Hepatic stellate cell (primary cell): ENCODE measurements at regions not wholly inside any gene's neighbourhood (a gene's known extent, or its start where the extent isn't known, plus 50 kb on each side); places are given as distances from the start of the nearest gene placed in this dataset.

Experiments used
- DNase-seq: peaks from one replicate; pipeline ENCODE4 v3.0.0; 2011; ENCODE audit warnings: low spot score

- DNase-seq: peak; percentile 7
Measured at GRCh38 chr3:117184574-117184973, 475.0 kb downstream of the TUSC7 start.

GRCh38 chr3:117191245-117191644 lies 481.7 kb downstream of the TUSC7 start:
- no peak for DNase-seq

DNA sequence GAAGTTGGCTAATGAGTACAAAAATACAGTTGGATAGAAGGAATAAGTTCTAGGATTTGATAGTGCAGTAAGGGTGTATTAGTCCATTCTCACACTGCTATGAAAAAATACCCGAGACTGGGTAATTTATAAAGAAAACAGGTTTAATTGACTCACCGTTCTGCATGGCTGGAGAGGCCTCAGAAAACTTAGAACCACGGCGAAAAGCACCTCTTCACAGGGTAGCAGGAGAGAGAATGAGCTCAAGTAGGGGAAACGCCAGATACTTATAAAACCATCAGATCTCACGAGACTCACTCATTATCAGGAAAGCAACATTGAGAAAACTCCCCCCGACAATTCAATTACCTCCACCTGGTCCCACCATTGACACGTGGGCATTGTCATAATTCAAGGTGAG lies 483.3 kb downstream of the TUSC7 start:
- DNase-seq: no peak

- no peak for DNase-seq
Measured at GRCh38 chr3:117193390-117193789, 483.8 kb downstream of the TUSC7 start.

- no peak for DNase-seq
Measured at GRCh38 chr3:117195034-117195433, 485.5 kb downstream of the TUSC7 start.

DNA sequence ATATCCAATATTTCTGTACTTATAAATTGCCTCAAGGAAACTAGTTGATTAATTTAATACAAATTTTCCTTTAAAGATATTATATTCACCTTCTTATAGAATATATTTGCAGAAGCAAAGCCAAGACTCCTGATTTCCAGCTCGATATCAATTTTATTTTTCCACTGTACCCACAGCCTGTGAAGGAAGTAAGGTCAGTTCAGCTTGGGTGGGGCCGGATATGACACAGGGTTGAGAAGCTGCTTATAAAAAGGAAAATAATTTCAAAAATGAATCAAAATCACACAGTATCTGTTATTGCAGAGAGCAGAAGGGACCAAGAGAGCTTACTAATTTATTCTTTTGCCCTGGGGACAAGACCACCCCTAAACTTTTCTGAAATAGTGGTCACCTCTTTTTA lies 491.4 kb downstream of the TUSC7 start:
- no peak for DNase-seq

DNA sequence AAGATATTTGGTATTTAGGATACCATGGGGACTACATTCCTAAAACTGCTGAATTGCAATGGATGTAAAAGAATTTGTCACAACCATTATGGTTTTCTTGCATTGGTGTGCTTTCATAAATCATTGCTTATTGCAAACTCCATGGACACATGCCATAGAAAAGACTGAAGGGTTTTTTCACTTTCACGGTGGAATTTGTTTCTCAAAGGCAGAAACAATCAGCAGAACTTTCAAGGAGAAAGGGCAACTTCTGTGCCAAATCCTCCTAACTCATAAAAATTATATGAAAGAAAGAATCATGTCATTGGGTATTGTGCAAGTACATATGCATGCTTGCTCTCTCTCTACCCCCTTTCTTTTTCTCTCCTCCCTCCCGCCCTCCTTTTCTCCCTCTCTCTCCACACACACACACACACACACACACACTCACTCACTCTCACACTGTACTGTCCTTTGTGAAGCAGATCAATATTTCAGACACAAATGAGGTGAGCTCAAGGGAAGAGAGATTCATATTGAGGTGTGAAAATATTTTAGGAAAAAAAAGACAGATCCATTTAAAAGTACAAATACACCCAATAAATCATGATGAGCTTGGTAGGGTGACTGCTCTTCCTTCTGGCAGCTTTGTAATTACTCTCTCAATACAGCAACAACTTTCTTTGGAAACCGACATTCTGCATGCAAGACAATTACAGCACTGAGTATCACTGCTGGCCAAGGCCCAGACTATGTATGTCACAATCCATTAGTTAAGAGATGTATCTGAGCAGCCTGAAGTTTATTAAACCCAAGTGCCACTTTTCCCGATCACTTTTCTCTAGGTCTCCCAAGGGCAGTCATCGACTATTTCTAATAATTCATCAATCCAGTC lies 492.6 kb downstream of the TUSC7 start:
- no peak for DNase-seq

DNA sequence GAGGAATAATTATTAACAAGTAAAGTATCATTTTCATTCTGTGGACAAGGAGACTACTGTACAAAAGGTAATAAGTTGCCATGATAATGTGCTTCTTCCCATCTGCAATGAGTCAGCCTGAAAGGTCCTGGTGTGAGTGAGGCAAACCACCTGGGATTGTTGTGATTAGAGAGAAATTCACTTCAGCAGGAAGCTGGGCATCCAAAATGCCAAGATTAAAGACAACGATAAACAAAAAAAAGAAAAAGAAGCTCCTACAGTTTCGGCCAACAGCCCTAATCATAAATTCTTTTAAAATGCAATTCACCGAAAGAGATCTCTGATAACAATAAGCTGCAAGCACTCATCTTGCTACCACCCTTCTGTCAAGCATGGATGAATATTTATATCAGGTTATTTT lies 507.8 kb downstream of the TUSC7 start:
- no peak for DNase-seq

DNA sequence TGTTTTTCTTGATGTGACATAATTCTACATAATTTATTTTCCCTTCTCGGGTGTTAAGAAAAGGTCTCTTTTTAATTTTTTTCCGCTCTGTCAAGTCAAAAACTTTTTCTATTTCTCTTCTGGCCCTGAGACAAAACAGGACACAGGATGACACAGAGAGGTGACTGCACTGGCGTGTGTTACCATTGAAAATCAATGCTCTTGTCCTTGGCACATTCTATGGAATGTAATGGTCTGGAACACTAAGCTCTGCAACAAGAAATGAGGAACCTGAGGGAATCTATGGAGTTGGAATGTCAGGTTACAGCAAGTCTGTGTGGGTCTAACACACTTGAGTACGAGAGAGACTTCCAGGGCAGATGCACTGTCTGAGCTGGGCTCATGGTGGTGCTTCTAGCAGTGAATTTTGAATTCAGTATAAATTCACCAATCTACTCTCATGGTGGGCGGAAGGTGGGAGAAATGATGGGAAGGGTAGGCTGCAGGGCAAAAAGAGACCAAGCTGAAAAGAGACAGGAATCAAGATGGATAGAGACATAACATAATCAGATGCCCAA lies 508.3 kb downstream of the TUSC7 start:
- no peak for DNase-seq

- DNase-seq: no peak
Measured at GRCh38 chr3:117218641-117219048, 509.1 kb downstream of the TUSC7 start.

DNA sequence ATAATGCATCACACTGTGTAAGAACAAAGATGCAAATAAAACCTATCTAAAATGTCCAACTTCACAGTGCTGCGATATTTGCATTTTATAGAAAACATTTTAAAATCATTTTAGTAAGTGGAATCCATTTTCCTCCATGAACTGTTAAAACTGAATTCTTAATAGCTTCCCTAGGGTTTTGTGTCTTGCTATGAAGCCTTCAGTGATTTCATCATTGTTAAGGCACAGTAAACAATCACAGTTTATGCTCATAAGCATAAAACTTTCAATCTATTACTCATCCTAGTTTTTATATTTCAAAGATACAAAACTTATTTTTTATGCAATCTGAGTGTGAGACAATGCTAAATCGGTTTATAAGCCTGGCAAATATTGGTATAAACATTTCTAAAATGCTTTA lies 509.7 kb downstream of the TUSC7 start:
- no peak for DNase-seq

DNA sequence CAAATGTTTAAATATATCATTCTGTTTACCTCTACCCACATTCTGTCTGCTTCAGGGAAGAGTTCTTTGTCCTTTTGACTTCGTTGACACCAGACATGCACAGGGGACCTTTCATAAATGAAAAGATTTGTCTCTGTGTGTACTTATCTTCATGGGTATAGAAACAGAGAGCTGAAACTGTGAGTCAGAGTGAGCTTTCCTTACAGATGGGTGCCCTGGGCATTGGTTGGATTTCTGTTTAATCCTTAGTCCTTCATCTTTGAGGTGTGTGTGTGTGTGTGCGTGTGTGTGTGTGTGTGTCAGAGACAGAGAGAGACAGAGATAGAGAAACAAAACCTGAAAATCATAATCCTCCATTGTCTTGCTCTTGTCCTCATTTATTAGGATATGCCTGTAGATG lies 517.4 kb downstream of the TUSC7 start:
- DNase-seq: no peak

DNA sequence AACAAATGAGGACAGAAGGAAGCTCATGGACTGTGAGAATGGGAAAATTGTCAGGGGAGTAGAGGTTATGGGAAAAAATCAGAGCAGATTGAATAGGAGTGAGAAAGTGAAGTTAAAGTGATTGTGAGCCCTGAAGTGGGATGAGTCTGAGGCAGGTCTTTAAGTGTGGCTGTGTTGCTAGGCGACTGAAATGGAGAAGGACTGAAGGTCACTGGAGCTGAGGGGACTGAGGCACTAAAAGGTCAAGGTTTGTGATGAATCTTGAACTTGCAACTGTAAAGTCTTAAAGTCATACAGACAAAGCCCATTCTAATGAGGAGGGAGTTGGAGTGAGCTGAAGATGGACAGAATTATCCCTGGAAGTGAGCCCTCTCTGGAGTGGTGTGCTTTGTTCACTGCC lies 518.9 kb downstream of the TUSC7 start:
- DNase-seq: no peak

GRCh38 chr3:117230924-117231323 lies 521.3 kb downstream of the TUSC7 start:
- DNase-seq: no peak

GRCh38 chr3:117234331-117234730 lies 524.8 kb downstream of the TUSC7 start:
- DNase-seq: no peak

- DNase-seq: no peak
Measured at GRCh38 chr3:117235304-117235703, 525.7 kb downstream of the TUSC7 start.

DNA sequence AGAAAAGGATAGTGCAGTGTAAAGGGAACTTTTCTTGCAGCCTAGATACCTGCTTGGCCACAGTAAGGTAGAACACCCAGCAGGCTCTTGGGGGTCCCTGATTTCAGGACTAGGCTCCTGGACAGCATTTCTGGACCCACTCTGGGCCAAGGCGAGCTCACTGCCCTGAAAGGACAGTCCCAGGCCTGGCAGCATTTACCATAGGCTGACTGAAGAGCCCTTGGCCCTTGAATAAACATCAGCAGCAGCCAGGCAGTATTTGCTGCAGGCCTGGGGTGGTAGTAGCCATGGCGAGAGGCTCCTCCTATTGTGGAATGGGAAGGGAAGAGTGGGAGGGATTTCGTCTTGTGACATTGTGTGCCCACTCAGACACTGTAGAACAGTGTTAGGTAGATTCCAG lies 529.2 kb downstream of the TUSC7 start:
- no peak for DNase-seq

- no peak for DNase-seq
Measured at GRCh38 chr3:117243657-117244056, 534.1 kb downstream of the TUSC7 start.

DNA sequence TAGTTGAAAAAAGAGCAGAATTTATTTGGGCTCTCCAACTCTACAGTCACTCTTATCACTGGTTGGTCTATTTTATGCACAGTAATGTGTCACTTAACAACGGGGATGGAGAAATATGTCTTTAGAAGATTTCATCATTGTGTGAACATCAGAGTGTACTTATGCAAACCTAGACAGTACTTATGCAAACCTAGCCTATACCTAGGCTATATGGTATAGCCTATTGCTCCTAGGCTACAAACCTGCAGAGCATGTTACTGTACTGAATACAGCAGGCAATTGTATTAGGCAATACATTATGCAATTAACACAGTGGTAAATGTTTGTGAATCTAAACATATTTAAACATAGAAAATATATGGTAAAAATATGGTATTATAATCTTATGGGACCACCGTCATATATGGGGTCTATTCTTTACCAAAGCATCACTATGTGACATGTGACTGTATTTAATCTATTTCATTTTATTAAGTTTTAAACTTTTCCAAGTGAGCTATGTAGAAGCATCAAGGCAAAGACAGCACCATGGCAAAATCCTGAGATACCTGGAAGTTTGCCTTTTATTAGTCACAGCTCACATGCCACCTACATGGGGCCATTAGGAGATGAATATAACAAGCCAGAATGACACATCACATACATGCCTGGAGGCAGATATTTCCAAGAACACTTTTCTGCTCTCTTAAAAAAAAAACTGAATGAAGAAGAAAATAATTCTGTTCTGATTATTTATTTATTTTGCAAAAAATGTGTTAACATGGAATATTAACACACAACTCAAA lies 537.4 kb downstream of the TUSC7 start:
- DNase-seq: no peak

DNA sequence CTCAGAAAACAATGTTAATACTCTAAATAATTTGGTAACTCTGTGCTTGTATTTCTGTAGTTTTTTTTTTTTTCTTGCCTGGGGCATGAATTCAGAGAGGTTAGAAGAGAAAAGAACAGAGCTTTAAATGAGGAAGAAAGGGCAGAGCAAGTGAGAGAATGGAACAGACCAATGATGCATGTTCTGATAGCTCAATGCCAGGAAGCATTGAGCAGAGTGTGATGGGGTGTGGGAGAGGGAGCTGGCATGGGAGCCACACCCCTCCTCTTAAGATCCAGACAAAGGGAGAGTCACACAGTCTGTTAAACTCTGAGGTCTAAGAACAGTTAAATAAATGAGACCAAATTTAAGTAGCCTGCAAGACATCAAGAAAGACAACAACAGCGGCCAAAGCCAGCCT lies 538.6 kb downstream of the TUSC7 start:
- no peak for DNase-seq

DNA sequence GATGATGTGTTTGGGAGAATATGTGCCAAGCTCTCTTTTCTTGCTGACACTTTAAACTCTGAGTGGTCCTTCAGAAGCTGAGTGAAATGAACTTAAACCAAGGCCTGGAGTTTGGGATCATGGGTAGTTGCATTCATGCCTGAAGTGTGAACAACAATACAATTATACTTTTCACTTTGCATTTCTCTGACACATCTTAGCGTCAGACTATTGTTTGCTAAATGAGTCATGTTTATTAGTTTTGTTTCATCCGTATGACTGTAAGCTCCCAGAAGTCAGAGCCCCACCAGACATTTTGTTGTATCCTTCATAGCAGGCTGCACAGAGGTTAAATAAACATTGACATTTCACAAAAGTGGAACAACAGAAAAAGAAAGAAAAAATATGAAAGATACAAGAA lies 542.6 kb downstream of the TUSC7 start:
- no peak for DNase-seq

DNA sequence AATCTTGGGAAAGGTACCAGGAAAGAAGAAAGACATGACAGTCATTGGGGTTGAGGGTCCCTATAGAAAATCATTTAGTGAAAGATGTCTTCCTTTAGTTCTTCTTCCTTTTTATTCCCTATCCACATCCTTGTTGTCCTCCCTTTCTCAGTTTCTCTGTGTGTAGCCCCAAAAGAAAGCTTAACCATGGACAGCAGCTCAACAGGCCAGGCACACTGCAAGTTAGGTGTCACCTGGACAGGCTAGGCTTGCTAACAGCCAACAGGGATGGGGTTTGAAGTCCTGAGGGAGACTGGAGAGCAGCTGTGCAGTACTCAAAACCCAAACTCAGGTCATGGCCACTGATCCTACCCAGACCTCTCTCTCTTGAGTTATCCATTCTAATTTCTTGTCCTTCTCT lies 543.1 kb downstream of the TUSC7 start:
- DNase-seq: no peak

DNA sequence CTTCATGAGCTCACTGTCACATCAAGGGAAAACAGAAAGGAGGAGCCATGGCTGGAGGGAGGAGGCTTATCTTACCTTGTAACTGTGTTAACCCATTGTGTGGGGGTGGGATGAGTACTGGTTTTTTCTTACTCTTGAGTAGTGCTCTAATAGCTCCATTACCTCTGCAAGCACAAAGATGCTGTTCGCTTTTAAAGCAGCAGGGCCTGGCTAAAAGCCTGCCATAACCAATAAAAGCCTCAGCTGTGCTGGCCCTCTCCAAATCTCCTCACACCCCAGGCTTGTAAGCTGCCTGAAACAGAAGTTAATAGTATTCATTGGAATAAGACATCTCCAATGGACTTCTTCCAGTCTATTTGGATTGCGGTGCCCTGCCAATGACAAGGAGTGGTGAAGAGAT lies 544.1 kb downstream of the TUSC7 start:
- no peak for DNase-seq
